Body of pancreas (tissue), 4 donors: ENCODE measurements at regions not wholly inside any gene's neighbourhood (a gene's known extent, or its start where the extent isn't known, plus 50 kb on each side); places are given as distances from the start of the nearest gene placed in this dataset.

Source experiments
- ATAC-seq: fragments of 150-250 bp; one replicate; pipeline ENCODE4 v1.9.1; 2016
- DNase-seq, 4 donors: peaks; one replicate each; pipeline ENCODE4 v3.0.0-alpha.2; 2019
- H3K27ac ChIP-seq, 4 donors: fragments of 200-600 bp; sonication (generic); 1 replicate in 3 of 4; 2 replicates in 1 of 4; pipeline versions ENCODE4 v1.5.1 to v1.6.1; 2016 to 2019; ENCODE audit warnings: mild to moderate bottlenecking in 1 of 4, mixed read lengths in 1 of 4, moderate library complexity in 1 of 4
- H3K27me3 ChIP-seq, 2 donors: fragments of 200-600 bp; sonication (generic); one replicate each; pipeline ENCODE4 v1.6.0; 2016; ENCODE audit warnings: mild to moderate bottlenecking in 1 of 2
- H3K36me3 ChIP-seq, 2 donors: fragments of 200-600 bp; sonication (generic); replicated peaks in 1 of 2; 2 replicates each; pipeline ENCODE4 v1.5.1; 2016; ENCODE audit warnings: low read depth in 2 of 2; ENCODE audit not compliant: insufficient read depth in 1 of 2
- H3K4me1 ChIP-seq: fragments of 200-600 bp; sonication (generic); one replicate; pipeline ENCODE4 v1.6.0; 2016
- H3K4me3 ChIP-seq, 2 donors: fragments of 200-600 bp; sonication (generic); 1 replicate in 1 of 2; 2 replicates in 1 of 2; pipeline ENCODE4 v1.5.1; 2016 to 2019
- H3K9me3 ChIP-seq, 3 donors: fragments of 200-600 bp; sonication (generic); 1 replicate in 2 of 3; 2 replicates in 1 of 3; pipeline ENCODE4 v1.5.1; 2016
- POLR2A ChIP-seq, 3 donors: fragments of 450-650 bp; IDR thresholded peaks; one replicate each; pipeline ENCODE4 v1.6.1; 2016; ENCODE audit warnings: antibody characterized with exemption in 3 of 3, mild to moderate bottlenecking in 2 of 3
- WGBS, 2 donors: methylation state at CpG; one replicate each; pipeline ENCODE4 v1.1.5; 2017; 5-methylcytosine and 5-hydroxymethylcytosine counted together
- intact Hi-C: fragments of 100-400 bp; cut with DNase I; formaldehyde crosslinking; loops from one replicate; pipeline ENCODE4 v1.15.1; 2023
- TF ChIP-seq, protein P1 (sequence below), 7 experiments: fragments of 450-650 bp in 4 of 7; fragments of 200-600 bp in 3 of 7; sonication (generic) in 3 of 7; IDR thresholded peaks; one replicate each; pipeline ENCODE4 v1.5.1; 2016 to 2019; ENCODE audit warnings: antibody characterized with exemption in 7 of 7

DNA sequence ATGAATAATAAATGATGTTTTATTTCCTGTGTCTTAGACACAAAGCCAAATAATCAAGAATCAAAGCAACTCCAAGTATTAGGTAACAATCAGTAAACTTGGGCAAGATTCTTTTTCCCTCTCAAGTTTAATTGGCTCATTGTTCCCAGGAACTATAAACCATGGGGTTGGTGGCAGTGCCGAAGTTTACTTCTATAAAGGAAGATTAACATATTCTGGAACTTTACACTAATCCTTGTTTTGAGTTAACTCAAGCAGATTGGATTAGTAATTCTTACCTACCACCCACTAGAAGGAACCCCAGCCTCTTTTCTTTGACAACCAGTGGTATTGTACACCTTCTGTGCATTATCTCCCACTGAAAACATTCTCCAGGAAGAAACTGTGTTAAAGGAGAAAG is 197.1 kb downstream of the EXOC5 start:
- TF ChIP-seq, protein P1, sequence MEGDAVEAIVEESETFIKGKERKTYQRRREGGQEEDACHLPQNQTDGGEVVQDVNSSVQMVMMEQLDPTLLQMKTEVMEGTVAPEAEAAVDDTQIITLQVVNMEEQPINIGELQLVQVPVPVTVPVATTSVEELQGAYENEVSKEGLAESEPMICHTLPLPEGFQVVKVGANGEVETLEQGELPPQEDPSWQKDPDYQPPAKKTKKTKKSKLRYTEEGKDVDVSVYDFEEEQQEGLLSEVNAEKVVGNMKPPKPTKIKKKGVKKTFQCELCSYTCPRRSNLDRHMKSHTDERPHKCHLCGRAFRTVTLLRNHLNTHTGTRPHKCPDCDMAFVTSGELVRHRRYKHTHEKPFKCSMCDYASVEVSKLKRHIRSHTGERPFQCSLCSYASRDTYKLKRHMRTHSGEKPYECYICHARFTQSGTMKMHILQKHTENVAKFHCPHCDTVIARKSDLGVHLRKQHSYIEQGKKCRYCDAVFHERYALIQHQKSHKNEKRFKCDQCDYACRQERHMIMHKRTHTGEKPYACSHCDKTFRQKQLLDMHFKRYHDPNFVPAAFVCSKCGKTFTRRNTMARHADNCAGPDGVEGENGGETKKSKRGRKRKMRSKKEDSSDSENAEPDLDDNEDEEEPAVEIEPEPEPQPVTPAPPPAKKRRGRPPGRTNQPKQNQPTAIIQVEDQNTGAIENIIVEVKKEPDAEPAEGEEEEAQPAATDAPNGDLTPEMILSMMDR (IDR thresholded peaks at IDR 0.05), result no peak
- TF ChIP-seq POLR2A (IDR thresholded peaks at IDR 0.05), result no peak
- Histone ChIP-seq H3K27me3 (no peaks in the 10 kb centered on the region), H3K4me1 (peaks cover 5% of the 10 kb centered on the region), H3K4me3 (no peak overlapping the region), H3K27ac (no peak overlapping the region), H3K9me3 (no peaks in the 10 kb centered on the region), H3K36me3 (no peaks in the 10 kb centered on the region)
- WGBS, 2 donors, result 80 to 85% methylated on average over 1 of the region's 1 CpG
- no peak for DNase-seq
- intact Hi-C loops, result no loop called here
- no peak for ATAC-seq

DNA sequence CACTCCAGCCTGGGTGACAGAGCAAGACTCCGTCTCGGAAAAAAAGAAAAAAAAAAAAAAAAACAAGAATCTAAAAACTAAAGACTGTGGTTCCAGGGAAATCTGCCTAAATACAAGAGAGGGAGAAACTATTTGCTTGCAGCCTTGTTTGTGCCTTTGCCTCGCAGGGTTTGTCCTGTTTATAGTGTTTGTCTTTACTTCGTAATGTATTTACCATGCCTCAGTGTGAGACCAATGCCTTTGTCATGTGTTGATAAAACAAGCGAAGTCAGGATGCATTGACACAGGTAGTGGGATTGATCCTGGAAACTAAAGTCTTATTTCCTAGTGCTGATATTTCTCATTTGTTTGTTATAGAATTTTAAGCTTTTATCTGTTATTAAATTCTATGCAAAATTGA is 199.0 kb downstream of the EXOC5 start:
- intact Hi-C loops, result no loop called here
- Histone ChIP-seq H3K4me3 (no peak overlapping the region), H3K36me3 (no peaks in the 10 kb centered on the region), H3K4me1 (peaks cover 10% of the 10 kb centered on the region), H3K27ac (no peak overlapping the region), H3K27me3 (no peaks in the 10 kb centered on the region), H3K9me3 (no peaks in the 10 kb centered on the region)
- TF ChIP-seq POLR2A (IDR thresholded peaks at IDR 0.05), result no peak
- TF ChIP-seq, protein P1 (IDR thresholded peaks at IDR 0.05), result no peak
- no peak for ATAC-seq
- DNase-seq, result no peak
- 65 to 68% methylated on average over 5 of the region's 5 CpGs for WGBS, 2 donors

DNA sequence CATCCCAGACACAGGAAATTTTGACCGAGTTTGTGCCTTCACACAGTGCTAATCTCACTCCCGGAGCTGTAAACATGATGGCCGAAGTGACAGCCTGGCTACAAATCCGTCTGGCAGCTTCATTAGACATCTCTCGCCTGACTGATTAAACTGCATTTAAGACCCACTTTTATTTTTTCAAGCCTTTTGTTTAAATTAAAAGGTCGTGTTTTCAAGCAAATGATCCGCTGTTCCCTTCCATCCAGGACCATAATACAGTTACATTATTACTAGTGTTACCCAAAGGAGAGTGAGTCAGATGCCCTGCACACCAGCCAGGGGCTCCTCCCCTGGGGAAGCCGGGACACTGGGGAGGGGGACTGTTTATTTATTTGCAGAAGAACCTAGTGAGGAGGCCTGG is 200.2 kb downstream of the EXOC5 start:
- H3K27me3 ChIP-seq, result no peaks in the 10 kb centered on the region
- H3K4me3 ChIP-seq, result no peak overlapping the region
- no peak for ATAC-seq
- H3K4me1 ChIP-seq, result peaks cover 10% of the 10 kb centered on the region
- no peaks in the 10 kb centered on the region for H3K36me3 ChIP-seq
- WGBS, 2 donors, result 28 to 37% methylated on average over 8 of the region's 8 CpGs
- no peak for DNase-seq
- no peak overlapping the region for H3K27ac ChIP-seq
- intact Hi-C loops, result no loop called here
- no peaks in the 10 kb centered on the region for H3K9me3 ChIP-seq
- TF ChIP-seq, protein P1 (IDR thresholded peaks at IDR 0.05), result no peak
- no peak for TF ChIP-seq POLR2A (IDR thresholded peaks at IDR 0.05)

GRCh38 chr14:57066887-57067513 is 201.7 kb downstream of the EXOC5 start:
- intact Hi-C loops, result no loop called here
- Histone ChIP-seq H3K27me3 (no peaks in the 10 kb centered on the region), H3K36me3 (no peaks in the 10 kb centered on the region), H3K4me1 (peaks cover 10% of the 10 kb centered on the region), H3K9me3 (no peaks in the 10 kb centered on the region), H3K27ac (no peak overlapping the region), H3K4me3 (no peak overlapping the region)
- peak; percentile 64 for ATAC-seq
- 10 to 21% methylated on average over 12 of the region's 12 CpGs for WGBS, 2 donors
- no peak for TF ChIP-seq POLR2A (IDR thresholded peaks at IDR 0.05)
- TF ChIP-seq, protein P1 (IDR thresholded peaks at IDR 0.05), result peak; percentile 51 to 76 (median 73)
- peak; percentile 61 to 73 (median 66) for DNase-seq

DNA sequence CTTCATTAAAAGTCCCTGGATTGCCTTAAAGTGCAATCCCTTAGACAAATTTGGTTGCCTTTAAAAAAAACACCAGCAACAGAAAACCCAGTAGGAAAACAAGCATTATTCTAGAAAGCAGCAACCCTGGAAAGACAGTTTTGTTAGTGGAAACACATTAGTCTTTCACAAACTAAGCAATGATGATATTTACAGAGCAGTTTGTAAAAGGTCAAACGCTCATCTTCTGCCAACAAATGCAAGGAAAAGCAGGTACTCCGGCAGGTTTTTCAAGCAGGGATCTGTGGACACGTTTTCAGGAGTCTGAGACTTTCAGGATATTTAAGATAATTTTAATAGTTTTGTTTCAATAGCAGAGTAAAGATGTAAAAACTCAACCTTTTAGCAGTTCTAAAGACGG is 202.2 kb downstream of the EXOC5 start:
- no peak for DNase-seq
- Histone ChIP-seq H3K4me1 (peaks cover 11% of the 10 kb centered on the region), H3K9me3 (no peaks in the 10 kb centered on the region), H3K27ac (no peak overlapping the region), H3K36me3 (no peaks in the 10 kb centered on the region), H3K4me3 (no peak overlapping the region), H3K27me3 (no peaks in the 10 kb centered on the region)
- no peak for ATAC-seq
- WGBS, 2 donors, result 33 to 47% methylated on average over 4 of the region's 4 CpGs
- intact Hi-C loops, result no loop called here
- TF ChIP-seq, protein P1 (IDR thresholded peaks at IDR 0.05), result no peak
- TF ChIP-seq POLR2A (IDR thresholded peaks at IDR 0.05), result no peak
